Activated T-cell treated with anti-CD3 and anti-CD28 coated beads, Interleukin-2, amount 50 U/mL, for 4 hours (primary cell): ENCODE measurements at regions not wholly inside any gene's neighbourhood (a gene's known extent, or its start where the extent isn't known, plus 50 kb on each side); places are given as distances from the start of the nearest gene placed in this dataset.

Experiments used
- ATAC-seq, 2 donors: fragments of 200-7000 bp; cut with Tn5 transposase; one replicate each; pipeline ENCODE4 v1.10.0; 2021
- DNase-seq: peaks from one replicate; pipeline ENCODE4 v3.0.0-alpha.2; 2020
- H3K27me3 Mint-ChIP-seq: one replicate; pipeline ENCODE4 v1.8.0; 2021; ENCODE audit warnings: low read depth, mixed read lengths
- H3K36me3 Mint-ChIP-seq: one replicate; pipeline ENCODE4 v1.8.0; 2022; ENCODE audit warnings: mixed read lengths; ENCODE audit not compliant: insufficient read depth
- H3K4me1 Mint-ChIP-seq: one replicate; pipeline ENCODE4 v1.8.0; 2021; ENCODE audit warnings: low read depth, mixed read lengths
- H3K4me3 Mint-ChIP-seq: one replicate; pipeline ENCODE4 v1.8.0; 2021; ENCODE audit warnings: mild to moderate bottlenecking, moderate library complexity, mixed read lengths
- H3K9me3 Mint-ChIP-seq: one replicate; pipeline ENCODE4 v1.8.0; 2021; ENCODE audit warnings: mixed read lengths

GRCh38 chr6:90424580-90424979 lies 127.9 kb upstream of the BACH2 start:
- no peaks in the 10 kb centered on the region for H3K27me3 Mint-ChIP-seq
- H3K9me3 Mint-ChIP-seq, result peaks cover 6% of the 10 kb centered on the region
- ATAC-seq, result peak; percentile 58 to 62
- DNase-seq, result no peak
- H3K36me3 Mint-ChIP-seq, result no peaks in the 10 kb centered on the region
- H3K4me1 Mint-ChIP-seq, result peaks cover 25% of the 10 kb centered on the region
- peak overlapping the region; percentile 6 for H3K4me3 Mint-ChIP-seq

GRCh38 chr6:90421666-90422065 lies 125.0 kb upstream of the BACH2 start:
- ATAC-seq (no peak), DNase-seq (no peak)
- H3K9me3 Mint-ChIP-seq, result no peaks in the 10 kb centered on the region
- H3K4me1 Mint-ChIP-seq, result peaks cover 25% of the 10 kb centered on the region
- no peaks in the 10 kb centered on the region for H3K27me3 Mint-ChIP-seq
- no peaks in the 10 kb centered on the region for H3K36me3 Mint-ChIP-seq
- H3K4me3 Mint-ChIP-seq, result no peak overlapping the region

GRCh38 chr6:90420500-90420899 lies 123.9 kb upstream of the BACH2 start:
- DNase-seq, result no peak
- Mint-ChIP-seq H3K36me3 (no peaks in the 10 kb centered on the region), H3K4me3 (no peak overlapping the region), H3K9me3 (no peaks in the 10 kb centered on the region), H3K4me1 (peaks cover 20% of the 10 kb centered on the region), H3K27me3 (no peaks in the 10 kb centered on the region)
- ATAC-seq, result no peak

- Mint-ChIP-seq H3K4me3 (no peak overlapping the region), H3K4me1 (peaks cover 30% of the 10 kb centered on the region), H3K27me3 (no peaks in the 10 kb centered on the region), H3K9me3 (no peaks in the 10 kb centered on the region), H3K36me3 (no peaks in the 10 kb centered on the region)
- DNase-seq (no peak), ATAC-seq (no peak)
Measured at GRCh38 chr6:90417385-90417784, 120.7 kb upstream of the BACH2 start.

- Mint-ChIP-seq H3K4me1 (peaks cover 41% of the 10 kb centered on the region), H3K36me3 (no peaks in the 10 kb centered on the region), H3K27me3 (no peaks in the 10 kb centered on the region), H3K9me3 (no peaks in the 10 kb centered on the region), H3K4me3 (no peak overlapping the region)
- DNase-seq, result no peak
- ATAC-seq, result no peak
Measured at GRCh38 chr6:90416322-90416721, 119.7 kb upstream of the BACH2 start.

DNA sequence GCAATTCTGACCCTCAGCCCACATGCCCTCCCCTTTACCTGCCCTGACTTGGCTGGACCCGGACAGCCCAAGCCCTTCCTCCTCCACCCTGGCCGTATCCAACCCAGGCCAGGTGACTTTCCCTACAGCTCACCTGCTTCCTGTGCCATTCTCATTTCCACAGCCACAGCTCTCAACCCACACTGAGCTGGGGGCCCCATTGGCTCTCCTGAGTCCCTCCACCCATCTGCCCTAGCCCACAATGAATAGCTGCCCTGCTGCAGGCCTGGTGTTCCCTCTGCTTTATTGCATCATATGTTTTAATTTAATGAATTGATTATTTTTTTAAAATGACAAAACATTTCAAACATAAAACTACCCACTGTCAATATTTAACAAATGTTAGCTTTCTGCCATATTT lies 118.5 kb upstream of the BACH2 start:
- H3K27me3 Mint-ChIP-seq, result no peaks in the 10 kb centered on the region

GRCh38 chr6:90414352-90414751 lies 117.7 kb upstream of the BACH2 start:
- Mint-ChIP-seq H3K4me1 (peaks cover 55% of the 10 kb centered on the region), H3K4me3 (peak overlapping the region; percentile 68), H3K27me3 (no peaks in the 10 kb centered on the region), H3K9me3 (no peaks in the 10 kb centered on the region), H3K36me3 (no peaks in the 10 kb centered on the region)
- DNase-seq, result no peak
- no peak for ATAC-seq

More for the DNA sequence above, 118.5 kb upstream of the BACH2 start:
- H3K4me1 Mint-ChIP-seq, result peaks cover 50% of the 10 kb centered on the region
- no peaks in the 10 kb centered on the region for H3K36me3 Mint-ChIP-seq
- no peaks in the 10 kb centered on the region for H3K9me3 Mint-ChIP-seq
- DNase-seq (no peak), ATAC-seq (no peak)
- H3K4me3 Mint-ChIP-seq, result no peak overlapping the region

- peak; percentile 49 to 55 for ATAC-seq
- H3K9me3 Mint-ChIP-seq, result no peaks in the 10 kb centered on the region
- H3K4me1 Mint-ChIP-seq, result peaks cover 60% of the 10 kb centered on the region
- peak; percentile 79 for DNase-seq
- peak overlapping the region; percentile 68 for H3K4me3 Mint-ChIP-seq
- H3K27me3 Mint-ChIP-seq, result no peaks in the 10 kb centered on the region
- H3K36me3 Mint-ChIP-seq, result no peaks in the 10 kb centered on the region
Measured at GRCh38 chr6:90413867-90414266, 117.2 kb upstream of the BACH2 start.

DNA sequence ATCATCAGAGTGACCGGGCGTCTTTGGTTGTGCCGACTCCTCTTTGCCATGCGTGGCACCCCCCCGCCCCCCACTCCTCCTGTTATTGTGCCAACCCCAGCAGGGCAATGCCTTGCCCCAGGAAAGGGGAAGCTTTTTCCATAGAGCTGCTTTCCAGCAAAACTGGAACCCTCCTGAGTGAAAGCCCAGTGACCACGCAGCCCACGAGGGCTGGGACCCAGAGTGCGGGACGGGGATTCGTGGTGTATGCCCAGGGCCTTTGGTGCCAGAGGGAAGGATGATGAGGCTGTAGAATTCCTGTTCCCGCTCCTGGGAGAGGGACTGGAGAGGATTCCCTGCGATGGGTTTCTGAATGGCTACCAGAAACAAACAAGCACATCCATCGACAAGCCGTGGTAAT lies 116.8 kb upstream of the BACH2 start:
- ATAC-seq (no peak), DNase-seq (no peak)
- Mint-ChIP-seq H3K9me3 (no peaks in the 10 kb centered on the region), H3K27me3 (no peaks in the 10 kb centered on the region), H3K4me3 (no peak overlapping the region), H3K4me1 (peaks cover 61% of the 10 kb centered on the region), H3K36me3 (no peaks in the 10 kb centered on the region)

- Mint-ChIP-seq H3K27me3 (no peaks in the 10 kb centered on the region), H3K4me1 (peaks cover 61% of the 10 kb centered on the region), H3K36me3 (no peaks in the 10 kb centered on the region), H3K9me3 (no peaks in the 10 kb centered on the region), H3K4me3 (no peak overlapping the region)
- no peak for ATAC-seq
- no peak for DNase-seq
Measured at GRCh38 chr6:90412538-90413369, 116.1 kb upstream of the BACH2 start.

DNA sequence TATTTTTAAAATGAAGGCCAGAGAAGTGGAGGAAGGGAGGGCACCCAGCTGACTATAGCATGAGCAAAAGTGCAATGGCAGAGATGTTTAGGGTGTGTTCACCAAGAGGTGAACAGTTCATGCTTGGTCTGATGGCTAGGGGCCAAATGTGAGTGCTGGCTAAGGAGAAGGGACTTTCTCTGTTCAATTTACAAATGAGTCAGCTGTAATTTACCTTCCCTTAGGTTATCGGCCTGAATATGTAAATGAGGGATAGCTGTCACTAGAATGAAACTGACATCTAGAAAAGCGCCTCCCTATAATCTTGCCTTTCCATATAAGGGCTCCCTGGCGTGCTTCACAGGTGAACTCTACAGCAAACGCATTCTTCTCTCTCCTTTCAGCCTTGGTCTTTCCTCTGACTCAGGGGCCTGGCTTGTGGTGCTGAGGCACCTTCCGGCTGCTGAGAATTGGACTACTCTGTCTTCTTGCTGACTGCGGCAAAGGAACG lies 114.7 kb upstream of the BACH2 start:
- no peak overlapping the region for H3K4me3 Mint-ChIP-seq

GRCh38 chr6:90409700-90410099 lies 113.1 kb upstream of the BACH2 start:
- ATAC-seq, result no peak
- no peak overlapping the region for H3K4me3 Mint-ChIP-seq
- peaks cover 76% of the 10 kb centered on the region for H3K4me1 Mint-ChIP-seq
- H3K27me3 Mint-ChIP-seq, result no peaks in the 10 kb centered on the region
- no peaks in the 10 kb centered on the region for H3K9me3 Mint-ChIP-seq
- no peaks in the 10 kb centered on the region for H3K36me3 Mint-ChIP-seq
- no peak for DNase-seq

More for the DNA sequence above, 114.7 kb upstream of the BACH2 start:
- ATAC-seq (peak; percentile 84 to 89), DNase-seq (peak; percentile 47)
- Mint-ChIP-seq H3K9me3 (no peaks in the 10 kb centered on the region), H3K36me3 (no peaks in the 10 kb centered on the region), H3K4me1 (peaks cover 74% of the 10 kb centered on the region), H3K27me3 (no peaks in the 10 kb centered on the region)

GRCh38 chr6:90406957-90407356 lies 110.3 kb upstream of the BACH2 start:
- Mint-ChIP-seq H3K36me3 (no peaks in the 10 kb centered on the region), H3K27me3 (no peaks in the 10 kb centered on the region), H3K9me3 (no peaks in the 10 kb centered on the region), H3K4me1 (peaks cover 70% of the 10 kb centered on the region), H3K4me3 (no peak overlapping the region)
- ATAC-seq, result no peak
- DNase-seq, result no peak

- H3K9me3 Mint-ChIP-seq, result no peaks in the 10 kb centered on the region
- H3K27me3 Mint-ChIP-seq, result no peaks in the 10 kb centered on the region
- peaks cover 69% of the 10 kb centered on the region for H3K4me1 Mint-ChIP-seq
- H3K4me3 Mint-ChIP-seq, result no peak overlapping the region
- ATAC-seq (peak; percentile 85 to 91), DNase-seq (no peak)
- H3K36me3 Mint-ChIP-seq, result no peaks in the 10 kb centered on the region
Measured at GRCh38 chr6:90406142-90406794, 109.6 kb upstream of the BACH2 start.
